GM21367 (cell line): ENCODE measurements at regions not wholly inside any gene's neighbourhood (a gene's known extent, or its start where the extent isn't known, plus 50 kb on each side); places are given as distances from the start of the nearest gene placed in this dataset.

ENCODE experiments used
- ATAC-seq: cut with Tn5 transposase; IDR thresholded peaks from one replicate; pipeline ENCODE4 v1.9.1; 2021; ENCODE audit not compliant: unreplicated experiment

DNA sequence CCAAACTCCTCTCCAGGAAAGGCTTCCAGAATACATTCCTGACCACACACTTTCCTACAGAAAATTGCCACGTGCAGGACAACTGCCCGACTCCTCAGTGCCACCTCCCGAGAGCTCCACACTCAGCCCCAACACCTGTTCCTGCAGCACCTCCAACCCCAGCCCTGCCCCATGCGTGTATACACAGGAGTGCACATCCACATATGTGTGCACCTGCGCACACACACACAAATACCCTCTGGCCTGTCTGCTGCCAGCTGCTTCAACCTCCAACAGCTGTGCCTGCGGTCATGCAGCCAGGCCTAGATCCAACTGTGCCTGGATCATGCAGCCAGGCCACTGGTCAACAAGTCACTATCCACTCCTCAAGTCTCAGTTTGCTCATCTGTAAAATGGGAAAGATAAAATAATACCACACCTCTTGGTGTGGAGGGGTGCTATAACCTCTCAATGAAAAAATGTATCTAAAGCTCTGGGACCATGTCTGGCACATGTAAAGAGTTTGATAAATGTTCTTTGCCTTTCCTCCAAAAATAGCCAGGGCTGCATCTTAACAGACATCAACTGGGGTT lies 152.1 kb upstream of the ID2 start:
- no peak for ATAC-seq

GRCh38 chr2:8531481-8531880 lies 150.4 kb upstream of the ID2 start:
- no peak for ATAC-seq

DNA sequence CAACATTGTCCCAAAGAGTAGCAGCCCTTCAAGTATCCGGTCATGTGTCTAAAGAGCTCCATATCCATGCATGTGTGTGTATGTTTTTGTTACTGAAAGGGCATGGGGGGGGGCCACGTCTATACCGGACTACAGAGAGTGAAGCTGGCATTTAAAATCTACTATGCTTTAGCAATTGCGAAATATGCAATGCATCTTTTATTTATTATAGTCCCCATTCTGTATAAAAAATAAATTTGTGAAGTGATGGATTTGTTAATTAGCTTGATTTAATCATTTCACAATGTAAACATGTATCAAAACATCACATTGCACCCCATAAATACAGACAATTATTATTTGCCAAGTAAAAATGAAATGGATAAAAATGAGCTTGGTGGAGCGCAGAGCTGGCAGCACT lies 149.4 kb upstream of the ID2 start:
- no peak for ATAC-seq

DNA sequence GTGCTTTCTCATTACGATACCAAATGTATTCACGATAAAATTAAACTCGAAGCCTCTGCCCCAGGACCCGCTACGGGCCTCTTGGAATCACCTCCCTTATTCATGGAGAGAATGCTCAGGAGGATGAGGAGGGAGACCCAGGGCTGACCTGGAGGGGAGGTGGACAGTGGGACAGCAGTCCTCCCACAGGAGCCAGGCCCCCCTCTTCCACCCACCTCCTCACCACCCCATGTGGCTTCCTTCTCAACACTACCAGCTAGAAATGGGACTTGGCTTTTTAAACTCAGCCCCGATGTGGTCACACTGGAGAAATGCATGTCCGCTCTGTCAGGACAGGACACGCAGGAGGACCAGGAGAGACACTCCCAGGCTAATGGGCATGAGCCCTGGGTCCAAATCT lies 147.9 kb upstream of the ID2 start:
- ATAC-seq = no peak

GRCh38 chr2:8534386-8534728 lies 147.5 kb upstream of the ID2 start:
- ATAC-seq = no peak

- ATAC-seq = no peak
These were observed 147.0 kb upstream of the ID2 start for GRCh38 chr2:8534729-8535468.

DNA sequence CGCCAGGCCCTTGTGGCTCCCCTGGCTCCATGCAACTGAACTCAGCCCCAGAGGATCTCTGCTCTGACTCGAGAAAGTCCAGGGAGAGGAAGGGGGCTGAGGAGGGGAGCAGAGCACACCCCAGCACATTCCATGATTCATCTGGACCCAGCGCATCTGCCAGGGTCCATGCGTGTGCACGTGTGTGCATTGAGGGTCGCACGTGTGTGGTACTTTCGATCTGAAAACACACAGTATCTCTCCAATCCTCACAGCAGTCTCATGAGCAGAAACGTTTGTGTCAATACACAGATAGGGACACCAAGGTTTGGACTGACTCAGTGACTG lies 146.4 kb upstream of the ID2 start:
- ATAC-seq = no peak

DNA sequence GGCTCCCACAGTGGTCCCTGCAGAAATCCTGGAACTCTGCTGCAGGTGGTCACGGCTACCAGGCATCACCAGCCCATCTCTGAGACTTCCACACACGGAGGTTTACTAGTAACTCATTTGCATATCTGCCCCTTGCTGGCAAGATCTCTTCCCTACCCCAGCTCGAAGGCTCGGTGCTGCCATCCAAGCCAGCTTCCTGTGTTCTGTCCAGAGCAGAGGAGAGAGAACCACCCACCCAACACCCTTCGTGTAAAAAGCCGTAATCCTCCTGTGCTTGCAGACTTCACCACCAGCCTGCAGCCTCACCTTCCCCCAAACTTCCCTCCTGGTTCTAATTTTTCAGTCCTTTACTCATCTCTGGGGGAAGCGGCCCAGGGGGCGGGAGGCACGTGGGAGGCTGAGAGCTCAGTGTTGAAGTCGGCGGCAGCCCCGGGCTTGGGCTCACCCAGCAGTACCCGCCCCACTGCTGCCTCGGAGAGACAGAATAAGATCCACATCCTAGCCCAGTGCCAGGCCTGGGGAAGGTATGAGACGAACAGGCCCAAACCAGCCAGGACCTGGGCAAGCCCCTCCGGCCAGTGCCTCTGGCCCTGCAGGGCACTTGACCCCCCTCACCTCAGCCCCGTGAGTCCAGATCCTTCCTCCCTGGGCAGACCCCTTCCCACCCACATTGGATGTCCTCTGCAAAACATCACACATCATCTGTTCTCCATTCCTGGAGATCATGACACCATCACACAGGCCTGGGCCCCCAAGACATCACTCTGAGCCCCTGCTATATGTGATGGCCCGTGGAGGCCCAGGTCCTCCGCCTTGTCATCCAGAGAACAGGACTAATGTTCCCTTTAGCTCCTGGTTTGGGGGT lies 145.8 kb upstream of the ID2 start:
- ATAC-seq = no peak

- ATAC-seq = no peak
These were observed 144.9 kb upstream of the ID2 start for GRCh38 chr2:8536686-8537561.

- no peak for ATAC-seq
These were observed 144.2 kb upstream of the ID2 start for GRCh38 chr2:8537562-8538155.

DNA sequence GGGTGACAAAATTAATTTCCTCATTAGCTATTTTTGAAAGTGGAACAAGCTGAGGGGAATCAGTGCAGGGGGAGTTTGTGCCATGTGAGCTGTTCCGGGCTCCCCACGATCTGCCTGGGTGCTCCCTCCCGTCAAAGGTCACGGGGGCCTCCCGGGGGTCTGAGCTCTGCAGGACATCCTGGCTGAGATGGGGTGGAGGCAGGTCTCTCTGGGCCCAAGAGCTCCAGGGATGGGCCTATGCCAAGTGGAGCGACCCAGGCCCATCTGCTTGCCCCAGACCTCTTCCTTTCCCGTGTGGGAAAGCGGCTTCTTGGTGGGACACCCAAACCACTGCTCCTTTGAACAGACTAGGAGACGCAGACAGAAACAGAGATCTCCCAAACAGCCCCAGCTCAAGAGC lies 143.3 kb upstream of the ID2 start:
- no peak for ATAC-seq

DNA sequence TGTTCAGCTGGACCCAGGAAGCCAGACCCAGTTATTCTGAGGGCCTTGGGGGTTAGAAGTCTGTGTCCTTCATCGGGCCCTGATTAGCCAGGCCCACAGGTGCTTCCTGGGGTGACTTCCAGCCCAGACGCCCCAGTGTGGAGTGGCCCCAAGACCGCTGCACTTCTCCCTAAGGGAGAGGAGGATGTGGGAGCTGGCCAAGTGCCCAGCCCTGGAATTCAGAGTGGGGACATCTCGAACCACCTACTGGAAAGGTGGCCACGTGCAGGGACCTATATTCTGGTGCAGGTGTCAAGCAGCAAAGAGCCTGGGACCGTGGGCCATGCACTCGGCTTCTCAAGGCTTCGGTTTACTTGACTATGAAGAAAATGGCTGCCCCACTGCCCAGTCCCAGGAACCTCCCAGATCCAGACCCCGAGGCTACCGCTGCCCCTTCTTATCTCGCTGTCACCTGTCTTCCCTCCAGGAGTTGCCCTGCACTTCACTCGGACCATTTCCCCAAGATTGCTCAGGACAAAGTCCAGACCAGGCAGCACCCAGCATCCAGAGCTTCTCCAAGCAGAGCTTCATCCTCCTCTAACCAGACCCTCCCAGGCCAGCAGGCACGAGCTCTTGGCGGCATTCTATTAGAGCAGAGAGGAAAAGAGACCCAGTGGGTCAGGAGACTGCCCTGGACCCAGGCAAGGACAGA lies 142.8 kb upstream of the ID2 start:
- ATAC-seq = no peak

DNA sequence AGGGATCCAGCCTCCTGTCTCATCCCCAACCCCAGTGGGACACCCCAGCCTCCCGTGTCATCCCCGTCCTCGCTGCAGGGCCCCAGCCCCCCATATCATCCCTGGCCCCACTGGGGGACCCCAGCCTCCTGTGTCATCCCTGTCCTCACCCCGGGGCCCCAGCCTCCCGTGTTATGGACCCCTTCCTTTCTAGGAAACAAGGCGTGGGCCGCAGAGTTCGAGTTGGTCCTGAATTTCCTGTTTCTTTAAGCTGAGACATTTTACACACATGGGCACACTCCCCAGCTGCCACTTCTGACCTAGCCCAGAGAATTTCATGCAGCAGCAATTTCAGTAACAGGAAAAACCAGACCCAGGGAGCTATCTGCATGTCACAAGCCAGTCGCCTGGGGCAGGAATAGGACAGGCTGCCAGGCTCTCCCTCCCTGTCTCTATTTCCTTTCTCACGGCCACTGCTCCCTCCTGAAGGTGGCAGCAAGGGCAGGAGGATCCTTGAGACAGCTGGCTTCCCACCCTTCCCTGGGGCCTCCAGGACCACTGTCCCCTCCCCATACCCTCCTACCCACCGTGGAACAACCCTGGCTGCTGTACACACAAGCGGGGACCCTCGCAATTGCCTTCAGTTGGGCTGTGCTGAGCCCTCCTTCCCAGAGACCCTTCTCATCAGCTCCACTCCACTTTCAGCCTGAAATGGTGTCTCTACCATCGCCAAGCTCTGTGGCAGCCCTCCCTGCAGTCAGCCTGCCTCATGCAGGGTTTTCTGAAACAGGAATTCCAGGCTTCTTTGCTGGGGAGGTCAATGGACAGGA lies 141.9 kb upstream of the ID2 start:
- no peak for ATAC-seq

GRCh38 chr2:8540552-8541055 lies 141.3 kb upstream of the ID2 start:
- ATAC-seq = no peak

- no peak for ATAC-seq
These were observed 140.6 kb upstream of the ID2 start for GRCh38 chr2:8541223-8541622.

- ATAC-seq = no peak
These were observed 140.2 kb upstream of the ID2 start for GRCh38 chr2:8541636-8542035.

DNA sequence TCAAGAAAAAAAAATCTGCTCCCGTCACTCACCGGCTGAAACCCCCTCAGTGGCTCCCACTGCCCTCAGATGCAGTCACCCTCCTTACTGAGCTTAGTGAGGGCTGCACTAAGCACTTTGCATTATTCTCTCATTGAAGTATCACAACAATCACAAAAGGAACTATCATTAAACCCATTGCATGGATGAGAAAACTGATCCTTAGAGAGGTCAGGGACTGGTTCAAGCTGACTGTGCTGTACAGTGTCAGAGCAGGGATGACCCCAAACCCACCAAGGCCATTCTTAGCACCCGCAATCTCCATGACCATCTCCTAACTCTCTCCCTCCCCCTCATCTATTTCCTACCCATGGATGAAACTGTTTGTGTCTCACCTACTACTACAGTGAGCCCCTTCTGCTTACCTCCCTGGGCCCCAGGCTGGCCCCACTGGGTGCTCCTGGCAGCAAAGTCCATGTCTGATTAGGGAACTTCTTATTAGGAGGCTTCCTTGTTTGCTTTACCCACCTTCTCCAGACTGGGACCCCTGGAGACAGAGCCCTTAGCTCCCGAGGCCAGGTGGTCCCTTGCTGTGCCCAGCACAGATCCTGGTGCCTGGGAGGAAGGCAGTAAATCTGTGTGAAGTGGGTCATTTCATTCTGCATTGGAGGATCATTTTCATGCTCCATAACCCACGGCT lies 139.3 kb upstream of the ID2 start:
- no peak for ATAC-seq

GRCh38 chr2:8543060-8543382 lies 138.8 kb upstream of the ID2 start:
- ATAC-seq = peak; percentile 4
